ENCODE measurements at regions not wholly inside any gene's neighbourhood (a gene's known extent, or its start where the extent isn't known, plus 50 kb on each side); places are given as distances from the start of the nearest gene placed in this dataset.

DNA sequence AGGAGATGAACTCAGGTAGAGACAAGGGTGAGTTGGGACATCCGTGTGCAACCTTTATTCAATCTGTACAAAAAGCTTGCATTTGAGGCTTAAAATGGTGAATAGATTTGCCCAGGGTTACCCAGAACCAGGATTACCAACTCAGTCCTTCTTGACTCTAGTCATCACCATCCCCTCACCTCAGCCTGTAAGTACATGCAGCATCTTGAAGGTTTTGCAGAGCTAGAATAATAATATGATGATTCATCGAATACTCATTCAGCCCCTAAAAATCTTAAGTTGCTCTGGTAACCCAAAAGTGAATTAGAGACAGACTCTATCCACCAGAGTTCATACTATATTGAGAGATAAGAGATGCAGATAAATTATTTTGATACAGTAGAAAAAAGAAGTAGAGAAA is 90.3 kb downstream of the NKX2-1 start:
- no peak for DNase-seq
- Histone ChIP-seq H3K4me3 (no peak overlapping the region), H3K27ac (no peak overlapping the region), H3K9me3 (no peaks in the 10 kb centered on the region), H3K4me1 (no peaks in the 10 kb centered on the region), H3K36me3 (ENCODE audit: low read depth, missing control alignments) (no peaks in the 10 kb centered on the region), H3K27me3 (no peaks in the 10 kb centered on the region)
- intact Hi-C loops (cut with DNase I; ENCODE audit: low total_unique reads), result no loop called here
- WGBS, 2 donors, result 88 to 91% methylated on average over 2 of the region's 2 CpGs
- TF ChIP-seq, protein P1, sequence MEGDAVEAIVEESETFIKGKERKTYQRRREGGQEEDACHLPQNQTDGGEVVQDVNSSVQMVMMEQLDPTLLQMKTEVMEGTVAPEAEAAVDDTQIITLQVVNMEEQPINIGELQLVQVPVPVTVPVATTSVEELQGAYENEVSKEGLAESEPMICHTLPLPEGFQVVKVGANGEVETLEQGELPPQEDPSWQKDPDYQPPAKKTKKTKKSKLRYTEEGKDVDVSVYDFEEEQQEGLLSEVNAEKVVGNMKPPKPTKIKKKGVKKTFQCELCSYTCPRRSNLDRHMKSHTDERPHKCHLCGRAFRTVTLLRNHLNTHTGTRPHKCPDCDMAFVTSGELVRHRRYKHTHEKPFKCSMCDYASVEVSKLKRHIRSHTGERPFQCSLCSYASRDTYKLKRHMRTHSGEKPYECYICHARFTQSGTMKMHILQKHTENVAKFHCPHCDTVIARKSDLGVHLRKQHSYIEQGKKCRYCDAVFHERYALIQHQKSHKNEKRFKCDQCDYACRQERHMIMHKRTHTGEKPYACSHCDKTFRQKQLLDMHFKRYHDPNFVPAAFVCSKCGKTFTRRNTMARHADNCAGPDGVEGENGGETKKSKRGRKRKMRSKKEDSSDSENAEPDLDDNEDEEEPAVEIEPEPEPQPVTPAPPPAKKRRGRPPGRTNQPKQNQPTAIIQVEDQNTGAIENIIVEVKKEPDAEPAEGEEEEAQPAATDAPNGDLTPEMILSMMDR (IDR thresholded peaks at IDR 0.05), result no peak
- no peak for TF ChIP-seq POLR2A (IDR thresholded peaks at IDR 0.05)

DNA sequence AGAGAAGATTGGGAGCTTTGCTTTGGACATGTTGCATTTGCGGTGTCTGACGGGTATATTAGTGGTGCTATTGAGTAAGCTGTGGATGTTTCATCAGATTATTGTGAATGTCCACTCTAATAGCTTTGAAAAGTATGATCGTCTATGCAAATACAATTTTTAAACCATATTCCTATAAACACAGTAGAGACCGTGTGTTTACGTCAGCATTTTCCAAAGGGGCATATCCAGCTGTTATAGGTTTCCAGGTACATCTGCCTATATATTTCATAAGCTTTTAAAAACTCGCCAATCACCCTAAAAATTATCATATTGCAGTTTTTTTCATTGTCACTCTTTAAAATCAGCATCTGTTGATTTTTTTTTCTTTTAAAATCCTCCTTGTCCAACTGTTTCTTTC is 91.7 kb downstream of the NKX2-1 start:
- H3K36me3 ChIP-seq (ENCODE audit: low read depth, missing control alignments), result no peaks in the 10 kb centered on the region
- no peak overlapping the region for H3K27ac ChIP-seq
- H3K27me3 ChIP-seq, result no peaks in the 10 kb centered on the region
- intact Hi-C loops (cut with DNase I; ENCODE audit: low total_unique reads), result no loop called here
- 79 to 82% methylated on average over 6 of the region's 6 CpGs for WGBS, 2 donors
- H3K9me3 ChIP-seq, result no peaks in the 10 kb centered on the region
- DNase-seq, result no peak
- no peak overlapping the region for H3K4me3 ChIP-seq
- TF ChIP-seq, protein P1 (IDR thresholded peaks at IDR 0.05), result no peak
- TF ChIP-seq POLR2A (IDR thresholded peaks at IDR 0.05), result no peak
- H3K4me1 ChIP-seq, result no peaks in the 10 kb centered on the region

DNA sequence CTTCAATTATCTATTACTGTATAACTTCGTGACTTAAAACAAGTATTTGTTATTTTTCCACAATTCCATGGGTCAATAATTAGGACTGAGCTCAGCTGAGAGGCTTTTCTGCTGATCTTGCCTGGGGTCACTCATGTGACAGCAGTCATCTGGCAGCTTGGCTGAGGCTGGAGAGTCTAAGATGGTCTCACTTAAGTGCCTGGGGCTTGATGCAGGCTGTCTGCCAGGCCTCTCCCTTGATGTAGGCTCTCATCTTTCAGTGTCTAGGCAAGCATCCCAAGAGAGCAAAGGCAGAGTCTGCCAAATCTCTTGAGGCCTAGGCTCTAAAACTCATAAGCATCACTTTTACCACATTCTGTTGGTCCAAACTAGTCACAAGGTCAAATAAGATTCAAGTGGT is 93.2 kb downstream of the NKX2-1 start:
- H3K27ac ChIP-seq, result no peak overlapping the region
- intact Hi-C loops (cut with DNase I; ENCODE audit: low total_unique reads), result no loop called here
- no peaks in the 10 kb centered on the region for H3K36me3 ChIP-seq (ENCODE audit: low read depth, missing control alignments)
- no peaks in the 10 kb centered on the region for H3K9me3 ChIP-seq
- 79 to 82% methylated on average over 1 of the region's 1 CpG for WGBS, 2 donors
- DNase-seq, result no peak
- H3K4me1 ChIP-seq, result no peaks in the 10 kb centered on the region
- H3K4me3 ChIP-seq, result no peak overlapping the region
- no peak for TF ChIP-seq POLR2A (IDR thresholded peaks at IDR 0.05)
- TF ChIP-seq, protein P1 (IDR thresholded peaks at IDR 0.05), result no peak
- no peaks in the 10 kb centered on the region for H3K27me3 ChIP-seq

DNA sequence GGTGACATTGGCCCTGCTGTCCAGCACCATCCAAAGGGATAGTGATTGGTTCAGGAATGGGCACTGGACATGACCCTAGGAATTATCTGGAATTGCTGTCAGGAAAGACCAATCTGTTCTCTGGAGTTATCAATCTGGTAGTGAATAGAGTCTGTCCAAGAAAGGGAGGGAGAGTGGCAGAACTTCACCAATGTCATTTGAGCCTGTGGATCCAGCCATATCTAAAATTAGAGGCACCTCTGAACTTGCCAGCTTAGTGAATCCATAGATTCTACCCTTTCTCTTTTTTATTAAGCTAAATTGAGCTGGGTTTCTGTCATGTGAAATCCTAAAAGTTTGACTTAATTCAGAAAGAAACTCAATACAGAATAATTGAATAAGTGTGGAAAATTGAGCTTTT is 93.9 kb downstream of the NKX2-1 start:
- DNase-seq, result no peak
- Histone ChIP-seq H3K36me3 (ENCODE audit: low read depth, missing control alignments) (no peaks in the 10 kb centered on the region), H3K4me3 (no peak overlapping the region), H3K27me3 (no peaks in the 10 kb centered on the region), H3K9me3 (no peaks in the 10 kb centered on the region), H3K4me1 (no peaks in the 10 kb centered on the region), H3K27ac (no peak overlapping the region)
- no peak for TF ChIP-seq POLR2A (IDR thresholded peaks at IDR 0.05)
- TF ChIP-seq, protein P1 (IDR thresholded peaks at IDR 0.05), result no peak
- intact Hi-C loops (cut with DNase I; ENCODE audit: low total_unique reads), result no loop called here

DNA sequence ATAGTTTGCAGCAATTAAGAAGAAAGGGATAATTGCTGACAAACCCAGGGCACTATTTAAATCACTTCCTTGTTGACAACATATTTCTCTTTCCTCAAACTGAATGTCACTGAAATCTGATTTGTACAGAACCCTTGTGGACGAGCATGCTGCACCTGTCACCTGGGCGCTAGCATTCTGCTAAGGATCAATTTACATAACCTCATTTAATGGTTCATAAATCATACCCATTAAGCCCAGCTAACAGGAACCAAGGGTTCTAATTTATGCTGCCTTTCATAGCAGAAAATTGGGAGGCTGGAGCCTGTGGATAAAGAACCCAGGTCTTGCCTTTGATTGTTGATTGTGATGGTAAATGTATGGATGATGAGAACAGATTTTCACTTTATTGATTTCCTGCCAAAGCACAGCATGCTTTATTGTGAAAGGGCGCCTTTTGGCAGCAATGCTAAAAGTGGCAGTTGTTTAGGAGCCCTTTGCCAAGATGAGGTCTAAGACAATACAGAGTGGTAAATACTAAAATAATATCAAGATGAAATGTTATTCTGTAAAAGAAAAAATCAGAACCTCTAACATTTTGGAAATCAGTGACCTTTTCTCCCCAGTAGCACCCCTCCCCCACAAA is 95.4 kb downstream of the NKX2-1 start:
- Histone ChIP-seq H3K9me3 (no peaks in the 10 kb centered on the region), H3K27ac (no peak overlapping the region), H3K4me1 (no peaks in the 10 kb centered on the region), H3K4me3 (no peak overlapping the region), H3K36me3 (ENCODE audit: low read depth, missing control alignments) (no peaks in the 10 kb centered on the region), H3K27me3 (no peaks in the 10 kb centered on the region)
- no peak for DNase-seq
- no peak for TF ChIP-seq POLR2A (IDR thresholded peaks at IDR 0.05)
- TF ChIP-seq, protein P1 (IDR thresholded peaks at IDR 0.05), result no peak
- intact Hi-C loops (cut with DNase I; ENCODE audit: low total_unique reads), result no loop called here
- WGBS, 2 donors, result 61 to 66% methylated on average over 3 of the region's 3 CpGs

Measured in testis (tissue), 2 donors.